Upper lobe of right lung (tissue), 1 donor: ENCODE measurements at regions not wholly inside any gene's neighbourhood (a gene's known extent, or its start where the extent isn't known, plus 50 kb on each side); places are given as distances from the start of the nearest gene placed in this dataset.

ENCODE experiments used
- ATAC-seq: fragments of 200-7000 bp; cut with Tn5 transposase; one replicate; pipeline ENCODE4 v1.9.1; 2020; ENCODE audit warnings: mild to moderate bottlenecking, moderate library complexity
- DNase-seq: peaks from one replicate; pipeline ENCODE4 v3.0.0-alpha.2; 2020
- H3K27ac ChIP-seq: fragments of 200-600 bp; one replicate; pipeline ENCODE4 v1.8.0; 2022
- H3K27me3 ChIP-seq: fragments of 200-600 bp; one replicate; pipeline ENCODE4 v1.8.0; 2022; ENCODE audit warnings: mild to moderate bottlenecking
- H3K36me3 ChIP-seq: fragments of 200-600 bp; one replicate; pipeline ENCODE4 v1.8.0; 2022
- H3K4me1 ChIP-seq: fragments of 200-600 bp; one replicate; pipeline ENCODE4 v1.8.0; 2022
- H3K4me3 ChIP-seq: fragments of 200-600 bp; one replicate; pipeline ENCODE4 v1.8.0; 2022; ENCODE audit warnings: mild to moderate bottlenecking
- H3K9me3 ChIP-seq: fragments of 200-600 bp; one replicate; pipeline ENCODE4 v1.8.0; 2022
- intact Hi-C: fragments of 100-400 bp; cut with DNase I; formaldehyde crosslinking; loops from one replicate; pipeline ENCODE4 v1.11.0; 2022
- TF ChIP-seq, protein P1 (sequence below): fragments of 200-600 bp; IDR thresholded peaks from one replicate; pipeline ENCODE4 v1.8.0; 2022; ENCODE audit warnings: antibody characterized with exemption
- donor health status: DM: no; HTN: yes; CAD: no; lungs with severe emphysema.

DNA sequence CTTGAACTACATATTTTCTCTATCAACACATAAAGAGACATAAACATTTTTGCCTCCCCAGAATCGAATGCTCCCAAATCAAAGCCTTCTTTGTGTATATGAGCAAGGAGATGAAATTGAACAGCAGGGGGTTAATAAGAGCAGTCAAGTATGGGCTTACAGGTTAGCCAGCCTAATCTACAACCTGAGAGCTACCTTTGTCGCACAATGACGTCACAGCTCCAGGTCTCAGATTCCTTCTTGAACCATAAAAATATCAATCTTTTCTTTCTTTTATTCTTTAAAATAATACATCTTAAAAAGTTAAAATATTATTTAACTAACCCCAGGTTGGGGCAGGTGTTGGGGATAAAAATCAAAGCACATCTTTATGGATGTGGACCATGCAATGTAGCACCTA, 482.9 kb upstream of the CDH11 start:
- DNase-seq (no peak), ATAC-seq (no peak)
- no peaks in the 10 kb centered on the region for H3K9me3 ChIP-seq
- no peak overlapping the region for H3K27ac ChIP-seq
- H3K36me3 ChIP-seq, result no peaks in the 10 kb centered on the region
- no peaks in the 10 kb centered on the region for H3K27me3 ChIP-seq
- no peaks in the 10 kb centered on the region for H3K4me1 ChIP-seq
- TF ChIP-seq, protein P1, sequence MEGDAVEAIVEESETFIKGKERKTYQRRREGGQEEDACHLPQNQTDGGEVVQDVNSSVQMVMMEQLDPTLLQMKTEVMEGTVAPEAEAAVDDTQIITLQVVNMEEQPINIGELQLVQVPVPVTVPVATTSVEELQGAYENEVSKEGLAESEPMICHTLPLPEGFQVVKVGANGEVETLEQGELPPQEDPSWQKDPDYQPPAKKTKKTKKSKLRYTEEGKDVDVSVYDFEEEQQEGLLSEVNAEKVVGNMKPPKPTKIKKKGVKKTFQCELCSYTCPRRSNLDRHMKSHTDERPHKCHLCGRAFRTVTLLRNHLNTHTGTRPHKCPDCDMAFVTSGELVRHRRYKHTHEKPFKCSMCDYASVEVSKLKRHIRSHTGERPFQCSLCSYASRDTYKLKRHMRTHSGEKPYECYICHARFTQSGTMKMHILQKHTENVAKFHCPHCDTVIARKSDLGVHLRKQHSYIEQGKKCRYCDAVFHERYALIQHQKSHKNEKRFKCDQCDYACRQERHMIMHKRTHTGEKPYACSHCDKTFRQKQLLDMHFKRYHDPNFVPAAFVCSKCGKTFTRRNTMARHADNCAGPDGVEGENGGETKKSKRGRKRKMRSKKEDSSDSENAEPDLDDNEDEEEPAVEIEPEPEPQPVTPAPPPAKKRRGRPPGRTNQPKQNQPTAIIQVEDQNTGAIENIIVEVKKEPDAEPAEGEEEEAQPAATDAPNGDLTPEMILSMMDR, result no peak
- no peak overlapping the region for H3K4me3 ChIP-seq
- intact Hi-C loops, result no loop called here

DNA sequence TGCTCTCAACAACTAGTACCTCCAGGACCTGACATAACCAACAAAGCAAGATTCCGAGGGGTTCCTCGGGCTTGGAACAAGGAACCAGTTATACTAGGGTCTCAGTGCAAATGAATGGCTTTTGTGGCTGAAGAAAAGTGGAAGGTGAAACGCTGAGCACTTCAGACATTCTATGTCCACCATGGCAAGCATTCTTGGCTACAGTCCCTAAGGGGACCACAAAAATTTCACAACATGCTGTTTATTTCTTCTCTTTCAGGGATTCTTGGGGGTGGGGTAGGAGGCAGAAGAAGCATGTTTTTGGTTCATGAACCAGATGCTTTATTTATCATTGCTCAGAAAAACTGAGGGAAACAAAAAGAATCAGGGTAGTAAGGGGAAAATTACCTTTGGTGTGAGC, 479.9 kb upstream of the CDH11 start:
- no peaks in the 10 kb centered on the region for H3K36me3 ChIP-seq
- no peaks in the 10 kb centered on the region for H3K9me3 ChIP-seq
- ATAC-seq, result no peak
- H3K4me3 ChIP-seq, result no peak overlapping the region
- H3K27me3 ChIP-seq, result no peaks in the 10 kb centered on the region
- no peak for DNase-seq
- no peak overlapping the region for H3K27ac ChIP-seq
- intact Hi-C loops, result no loop called here
- TF ChIP-seq, protein P1, result no peak
- no peaks in the 10 kb centered on the region for H3K4me1 ChIP-seq

DNA sequence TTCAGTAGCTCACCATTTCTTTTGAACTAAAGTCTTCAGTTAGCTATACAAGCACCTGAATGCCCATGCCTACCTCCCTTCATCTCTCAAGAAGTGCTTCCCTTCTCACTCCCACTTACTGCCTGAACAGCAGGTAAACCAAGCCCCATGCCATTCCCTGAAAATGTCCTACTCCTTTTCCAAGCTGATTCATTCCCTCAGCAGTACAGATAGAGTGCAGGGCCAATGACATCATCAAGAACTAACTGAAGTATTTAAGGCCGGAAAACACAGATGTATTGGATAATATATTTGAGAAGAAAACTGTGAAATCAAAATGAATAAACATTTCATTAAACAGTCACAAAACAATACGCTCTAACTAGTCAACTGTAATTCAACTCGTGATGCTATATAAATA, 478.8 kb upstream of the CDH11 start:
- Histone ChIP-seq H3K4me1 (no peaks in the 10 kb centered on the region), H3K9me3 (no peaks in the 10 kb centered on the region), H3K27ac (no peak overlapping the region), H3K4me3 (no peak overlapping the region), H3K27me3 (no peaks in the 10 kb centered on the region), H3K36me3 (no peaks in the 10 kb centered on the region)
- intact Hi-C loops, result no loop called here
- DNase-seq, result no peak
- ATAC-seq, result no peak
- TF ChIP-seq, protein P1, result no peak

DNA sequence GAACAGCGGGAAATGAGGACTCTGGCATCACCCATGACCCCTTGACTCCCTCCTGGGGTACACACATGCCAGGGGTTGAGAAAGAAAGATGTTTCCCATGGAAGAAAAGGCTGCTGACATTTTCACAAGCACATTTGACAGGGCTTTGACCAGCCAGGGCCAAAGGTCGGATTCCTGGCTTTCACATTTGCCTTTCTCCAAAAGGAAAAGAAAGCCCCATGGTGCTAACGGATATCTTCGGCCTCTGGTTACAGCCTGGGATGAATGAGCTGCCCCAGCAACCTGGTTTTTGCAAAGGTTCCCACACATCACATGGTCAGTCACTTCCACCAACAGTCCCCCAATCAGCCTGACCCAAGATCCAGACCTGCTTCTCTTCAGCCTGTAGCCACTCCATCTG, 478.2 kb upstream of the CDH11 start:
- H3K27me3 ChIP-seq, result no peaks in the 10 kb centered on the region
- no peaks in the 10 kb centered on the region for H3K9me3 ChIP-seq
- ATAC-seq (no peak), DNase-seq (no peak)
- H3K27ac ChIP-seq, result no peak overlapping the region
- H3K36me3 ChIP-seq, result no peaks in the 10 kb centered on the region
- no peaks in the 10 kb centered on the region for H3K4me1 ChIP-seq
- TF ChIP-seq, protein P1, result no peak
- intact Hi-C loops, result no loop called here
- no peak overlapping the region for H3K4me3 ChIP-seq

DNA sequence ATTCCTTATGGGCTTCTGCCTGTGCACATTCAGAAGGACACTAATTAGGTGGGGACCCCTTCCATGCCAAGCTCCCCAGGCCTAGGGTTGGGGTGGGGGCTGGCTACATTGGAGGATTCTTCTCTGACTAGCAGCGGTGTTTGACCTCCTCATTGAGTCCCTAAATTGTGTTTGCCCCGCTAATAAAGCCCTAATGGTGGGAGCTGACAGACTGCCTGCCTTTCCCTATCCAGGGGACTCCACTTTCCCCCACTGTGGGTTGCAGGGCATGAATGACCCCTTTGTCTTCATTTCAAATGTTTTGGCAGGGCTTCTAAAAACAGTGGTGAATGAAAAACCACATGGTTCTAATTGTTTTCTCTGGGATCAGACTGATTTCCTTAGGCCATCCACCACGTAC, 476.8 kb upstream of the CDH11 start:
- Histone ChIP-seq H3K4me1 (no peaks in the 10 kb centered on the region), H3K27me3 (no peaks in the 10 kb centered on the region), H3K27ac (no peak overlapping the region), H3K4me3 (no peak overlapping the region), H3K9me3 (no peaks in the 10 kb centered on the region), H3K36me3 (no peaks in the 10 kb centered on the region)
- intact Hi-C loops, result no loop called here
- ATAC-seq, result no peak
- DNase-seq, result no peak
- TF ChIP-seq, protein P1, result no peak

DNA sequence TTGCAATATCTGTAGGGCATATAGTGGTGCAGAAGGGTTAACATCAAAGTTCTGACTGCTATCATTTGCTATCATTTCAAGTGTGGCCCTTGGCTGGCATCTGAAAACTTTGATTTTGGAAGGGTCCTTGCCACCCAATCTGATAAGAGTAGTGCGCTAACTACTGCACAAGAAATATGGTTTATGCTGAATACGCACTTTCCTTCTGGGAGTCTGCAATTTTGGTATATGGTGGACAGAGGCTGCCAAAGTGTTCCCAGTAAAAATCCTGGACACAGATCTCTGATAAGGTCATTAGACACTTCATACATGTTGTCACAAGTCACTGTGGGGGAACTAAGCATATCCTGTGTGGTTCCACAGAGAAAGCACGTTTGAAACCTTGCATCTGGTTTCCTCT, 461.6 kb upstream of the CDH11 start:
- no peak for DNase-seq
- TF ChIP-seq, protein P1, result no peak
- no peaks in the 10 kb centered on the region for H3K27me3 ChIP-seq
- no peaks in the 10 kb centered on the region for H3K9me3 ChIP-seq
- intact Hi-C loops, result no loop called here
- no peak for ATAC-seq
- H3K4me1 ChIP-seq, result no peaks in the 10 kb centered on the region
- H3K4me3 ChIP-seq, result no peak overlapping the region
- no peak overlapping the region for H3K27ac ChIP-seq
- no peaks in the 10 kb centered on the region for H3K36me3 ChIP-seq
